IMR-90 (cell line): ENCODE measurements at regions not wholly inside any gene's neighbourhood (a gene's known extent, or its start where the extent isn't known, plus 50 kb on each side); places are given as distances from the start of the nearest gene placed in this dataset.

Source experiments
- ATAC-seq: fragments of 200-7000 bp; cut with Tn5 transposase; 2 replicates; pipeline ENCODE4 v1.9.1; 2020; ENCODE audit warnings: low read depth, mild to moderate bottlenecking, moderate library complexity
- BruUV-seq: library from RNA; stranded (reverse); fragments of 400-500 nt; replicated peaks from 2 replicates; lab custom pipeline; 2021; lab: Mats Ljungman, UMichigan
- CTCF ChIA-PET: fragments of 300-600 bp; formaldehyde crosslinking; extraction: SDS; loops from one replicate; lab custom pipeline; 2021; ENCODE audit warnings: antibody characterized with exemption; lab: Yijun Ruan, JAX
- POLR2A ChIA-PET: fragments of 300-600 bp; sonication (Branson Sonifier 250); formaldehyde crosslinking; loops from one replicate; lab custom pipeline; 2022; ENCODE audit warnings: antibody characterized with exemption; ENCODE audit not compliant: unreplicated experiment; lab: Charles Lee
- DNase-seq: peaks from one replicate; pipeline ENCODE4 v3.0.0; 2013
- H2AFZ ChIP-seq: replicated peaks from 2 replicates; pipeline ENCODE3; 2013; ENCODE audit warnings: low read length, mild to moderate bottlenecking; ENCODE audit not compliant: poor library complexity
- H2AK5ac ChIP-seq: 2 replicates; pipeline ENCODE4 v1.6.1; 2013; ENCODE audit warnings: low read depth, low read length, inconsistent platforms
- H2AK9ac ChIP-seq: replicated peaks from 2 replicates; pipeline ENCODE3; 2013; ENCODE audit warnings: mild to moderate bottlenecking, low read depth, low read length, moderate library complexity; ENCODE audit not compliant: poor library complexity
- H2BK120ac ChIP-seq: 2 replicates; pipeline ENCODE4 v1.6.1; 2013; ENCODE audit warnings: low read depth, low read length, inconsistent platforms
- H2BK15ac ChIP-seq: 3 replicates; pipeline ENCODE4 v1.6.1; 2013; ENCODE audit warnings: low read depth, low read length, inconsistent platforms
- H2BK20ac ChIP-seq: 2 replicates; pipeline ENCODE4 v1.6.1; 2013; ENCODE audit warnings: low read depth, mild to moderate bottlenecking, inconsistent platforms, low read length, moderate library complexity
- H2BK5ac ChIP-seq: 2 replicates; pipeline ENCODE4 v1.6.1; 2013; ENCODE audit warnings: mild to moderate bottlenecking, low read depth, low read length, inconsistent platforms; ENCODE audit not compliant: poor library complexity, severe bottlenecking
- H3K14ac ChIP-seq: replicated peaks from 2 replicates; pipeline ENCODE4 v1.6.1; 2013; ENCODE audit warnings: low read depth, low read length, inconsistent platforms
- H3K18ac ChIP-seq: 2 replicates; pipeline ENCODE4 v1.6.1; 2013; ENCODE audit warnings: low read depth, low read length, control low read depth
- H3K23ac ChIP-seq: 2 replicates; pipeline ENCODE4 v1.6.1; 2013; ENCODE audit warnings: low read depth, low read length, inconsistent platforms
- H3K27ac ChIP-seq: 2 replicates; pipeline ENCODE4 v1.5.1; 2013; ENCODE audit warnings: mild to moderate bottlenecking, control low read depth, low read length; ENCODE audit not compliant: insufficient read depth
- H3K27me3 ChIP-seq: 2 replicates; pipeline ENCODE4 v1.6.1; 2013; ENCODE audit warnings: low read length; ENCODE audit not compliant: control insufficient read depth, insufficient read depth
- H3K36me3 ChIP-seq: 2 replicates; pipeline ENCODE4 v1.6.1; 2013; ENCODE audit warnings: low read length, mixed read lengths; ENCODE audit not compliant: control insufficient read depth, insufficient read depth
- H3K4ac ChIP-seq: 2 replicates; pipeline ENCODE4 v1.6.1; 2013; ENCODE audit warnings: low read depth, low read length, inconsistent platforms
- H3K4me1 ChIP-seq: 2 replicates; pipeline ENCODE4 v1.6.1; 2013; ENCODE audit warnings: low read length, mixed read lengths; ENCODE audit not compliant: control insufficient read depth, insufficient read depth
- H3K4me2 ChIP-seq: 2 replicates; pipeline ENCODE4 v1.6.1; 2013; ENCODE audit warnings: low read depth, mild to moderate bottlenecking, control low read depth, low read length, moderate library complexity
- H3K4me3 ChIP-seq: 2 replicates; pipeline ENCODE4 v1.5.1; 2013; ENCODE audit warnings: low read depth, mild to moderate bottlenecking, control low read depth, low read length, moderate library complexity; ENCODE audit not compliant: insufficient read depth
- H3K56ac ChIP-seq: 2 replicates; pipeline ENCODE4 v1.6.1; 2013; ENCODE audit warnings: low read length, inconsistent platforms; ENCODE audit not compliant: insufficient read depth; ENCODE audit errors: extremely low read depth
- H3K79me1 ChIP-seq, 2 experiments: 2 replicates each; pipeline ENCODE4 v1.6.1; 2013; ENCODE audit warnings: low read length in 2 of 2, inconsistent platforms in 1 of 2, low read depth in 1 of 2
- H3K9ac ChIP-seq: 2 replicates; pipeline ENCODE4 v1.6.1; 2013; ENCODE audit warnings: low read depth, low read length, control low read depth
- H3K9me1 ChIP-seq: 2 replicates; pipeline ENCODE4 v1.6.1; 2013; ENCODE audit warnings: low read length, inconsistent platforms; ENCODE audit not compliant: insufficient read depth
- H3K9me3 ChIP-seq: 2 replicates; pipeline ENCODE4 v1.6.1; 2013; ENCODE audit warnings: low read length; ENCODE audit not compliant: control insufficient read depth, insufficient read depth
- H4K20me1 ChIP-seq: 2 replicates; pipeline ENCODE4 v1.6.1; 2013; ENCODE audit warnings: low read length, inconsistent platforms; ENCODE audit not compliant: insufficient read depth
- H4K5ac ChIP-seq: 2 replicates; pipeline ENCODE4 v1.6.1; 2013; ENCODE audit warnings: mild to moderate bottlenecking, low read depth, low read length, control low read depth
- H4K8ac ChIP-seq, 2 experiments: 2 replicates each; pipeline ENCODE4 v1.6.1; 2013; ENCODE audit warnings: low read depth in 2 of 2, low read length in 2 of 2, control low read depth in 1 of 2, inconsistent platforms in 1 of 2
- H4K91ac ChIP-seq: 2 replicates; pipeline ENCODE4 v1.6.1; 2013; ENCODE audit warnings: low read depth, low read length, inconsistent platforms; ENCODE audit not compliant: insufficient read depth
- RCOR1 ChIP-seq: IDR thresholded peaks from 2 replicates; pipeline ENCODE4 v1.6.1; 2012; ENCODE audit warnings: mild to moderate bottlenecking, low read length, improper control_type of control experiment; ENCODE audit not compliant: insufficient replicate concordance
- WGBS, 2 experiments: methylation state at CpG; one replicate each; pipeline versions ENCODE4 v1.1.5 to v1.1.7; 2013; ENCODE audit warnings: missing lambda C conversion rate in 2 of 2; ENCODE audit not compliant: insufficient read length in 1 of 2; ENCODE audit errors: extremely low coverage in 2 of 2; 5-methylcytosine and 5-hydroxymethylcytosine counted together
- dilution Hi-C: fragments of 300-500 bp; cut with HindIII; formaldehyde crosslinking; loops from one replicate; pipeline ENCODE4 v1.14.3; 2018; ENCODE audit warnings: low sequenced_read_pairs; ENCODE audit not compliant: unreplicated experiment
- in situ Hi-C: fragments of 300-500 bp; cut with MboI; formaldehyde crosslinking; loops from 3 replicates; pipeline ENCODE4 v1.14.3; 2019; ENCODE audit warnings: low sequenced_read_pairs, inconsistent platforms, mixed read lengths
- intact Hi-C: fragments of 100-400 bp; cut with micrococcal nuclease; formaldehyde crosslinking; loops from 2 replicates; pipeline ENCODE4 v1.10.0; 2022

GRCh38 chr5:50978924-50979323, 312.5 kb downstream of the PARP8 start:
- Histone ChIP-seq H3K36me3 (no peaks in the 10 kb centered on the region), H3K9ac (no peak overlapping the region), H2AK5ac (no peak overlapping the region), H3K23ac (no peak overlapping the region), H3K9me1 (no peaks in the 10 kb centered on the region), H3K9me3 (no peaks in the 10 kb centered on the region), H4K5ac (no peak overlapping the region), H3K4me3 (no peak overlapping the region), H4K8ac (no peak overlapping the region), H2AK9ac (no peak overlapping the region), H2BK5ac (no peak overlapping the region), H2BK15ac (no peak overlapping the region), H2BK20ac (no peak overlapping the region), H3K14ac (no peak overlapping the region), H3K4me1 (no peaks in the 10 kb centered on the region), H3K79me1 (no peaks in the 10 kb centered on the region), H3K27ac (no peak overlapping the region), H3K4me2 (no peak overlapping the region), H3K18ac (no peak overlapping the region), H2AFZ (no peak overlapping the region), H4K91ac (no peak overlapping the region), H3K56ac (no peak overlapping the region), H3K4ac (no peak overlapping the region), H2BK120ac (no peak overlapping the region), H3K27me3 (no peaks in the 10 kb centered on the region), H4K20me1 (no peaks in the 10 kb centered on the region)
- intact Hi-C loops: no loop called here
- no peak for ATAC-seq
- BruUV-seq: no TSS peak
- WGBS, 2 experiments: no CpG with 5 or more reads among the region's 2 CpGs
- TF ChIP-seq RCOR1: no peak
- ChIA-PET POLR2A (no interaction called here), CTCF (interaction anchor here (1.0 kb wide), 1 partner anchor 16 kb away, joined by 3 read pairs; no protein-coding TSS in a partner anchor)
- dilution Hi-C loops: no loop called here
- no peak for DNase-seq
- in situ Hi-C loops: no loop called here
